Naive B cell (primary cell): ENCODE measurements at regions not wholly inside any gene's neighbourhood (a gene's known extent, or its start where the extent isn't known, plus 50 kb on each side); places are given as distances from the start of the nearest gene placed in this dataset.

ENCODE experiments used
- ATAC-seq, 2 donors: fragments of 150-1000 bp; cut with Tn5 transposase; 2 replicates each; pipeline ENCODE4 v1.10.0; 2021; ENCODE audit warnings: low read depth in 2 of 2, mild to moderate bottlenecking in 2 of 2, moderate library complexity in 2 of 2
- DNase-seq: peaks from one replicate; pipeline ENCODE4 v3.0.0; 2022
- H3K27ac Mint-ChIP-seq, 6 donors: one replicate each; pipeline ENCODE4 v1.8.0; 2020 to 2022; ENCODE audit warnings: mild to moderate bottlenecking in 6 of 6, mixed read lengths in 6 of 6, moderate library complexity in 5 of 6, inconsistent platforms in 2 of 6
- H3K27me3 Mint-ChIP-seq, 3 donors: one replicate each; pipeline ENCODE4 v1.8.0; 2021 to 2022; ENCODE audit warnings: mixed read lengths in 3 of 3, mild to moderate bottlenecking in 1 of 3
- H3K36me3 Mint-ChIP-seq, 2 donors: one replicate each; pipeline ENCODE4 v1.8.0; 2020 to 2022; ENCODE audit warnings: mixed read lengths in 2 of 2, inconsistent platforms in 1 of 2, mild to moderate bottlenecking in 1 of 2
- H3K4me1 Mint-ChIP-seq, 3 donors: one replicate each; pipeline ENCODE4 v1.8.0; 2020 to 2022; ENCODE audit warnings: mixed read lengths in 3 of 3, inconsistent platforms in 1 of 3, mild to moderate bottlenecking in 1 of 3, moderate library complexity in 1 of 3
- H3K4me3 Mint-ChIP-seq, 8 donors: one replicate each; pipeline ENCODE4 v1.8.0; 2020 to 2022; ENCODE audit warnings: mild to moderate bottlenecking in 8 of 8, mixed read lengths in 8 of 8, moderate library complexity in 8 of 8, inconsistent platforms in 2 of 8
- H3K9me3 Mint-ChIP-seq, 7 donors: one replicate each; pipeline ENCODE4 v1.8.0; 2020 to 2022; ENCODE audit warnings: mixed read lengths in 7 of 7, mild to moderate bottlenecking in 5 of 7, inconsistent platforms in 2 of 7, moderate library complexity in 1 of 7

DNA sequence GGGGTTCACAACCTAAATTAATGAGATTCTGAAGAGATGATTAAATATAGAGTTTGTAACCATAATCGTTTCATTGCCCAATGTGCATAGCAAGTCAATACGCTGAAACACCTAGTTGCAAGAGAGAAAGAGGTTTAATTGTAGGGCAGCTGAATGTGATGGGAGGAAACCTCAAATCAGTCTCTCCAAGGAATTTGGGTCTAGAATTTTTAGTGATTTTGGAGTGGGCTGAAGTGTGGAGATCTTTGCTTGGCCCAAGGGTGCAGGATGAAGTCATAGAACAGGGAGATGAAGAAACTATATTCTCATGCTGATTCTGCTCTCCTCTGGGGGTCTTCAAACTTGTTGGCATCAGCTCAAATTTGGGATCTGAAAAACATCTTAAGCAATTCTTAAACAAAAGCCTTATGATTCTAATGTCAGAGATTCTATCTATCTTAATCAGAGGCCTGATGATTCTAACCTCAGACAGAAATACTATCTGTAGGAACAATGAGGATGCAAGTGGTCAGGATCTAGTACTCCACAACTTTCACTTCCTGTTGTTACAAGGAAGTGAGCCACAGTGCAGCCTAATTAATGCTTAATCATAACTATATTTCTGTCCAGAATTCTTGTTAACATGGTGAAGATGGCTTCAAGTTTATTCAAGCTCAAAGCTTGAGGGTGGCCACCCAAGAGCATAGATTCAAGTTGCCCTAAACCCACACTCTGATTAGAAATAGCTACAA is 80.2 kb upstream of the FUT8 start:
- no peaks in the 10 kb centered on the region for H3K27me3 Mint-ChIP-seq
- no peaks in the 10 kb centered on the region for H3K36me3 Mint-ChIP-seq
- peak; percentile 88 to 89 for ATAC-seq
- peak overlapping the region in 2 of 6 donors; percentile 3 to 6 for H3K27ac Mint-ChIP-seq
- peak; percentile 40 for DNase-seq
- H3K4me3 Mint-ChIP-seq = peak overlapping the region in 1 of 8 donors; percentile 8
- H3K9me3 Mint-ChIP-seq = no peaks in the 10 kb centered on the region
- H3K4me1 Mint-ChIP-seq = peaks cover 42 to 62% (median 55%) of the 10 kb centered on the region in 3 donors

DNA sequence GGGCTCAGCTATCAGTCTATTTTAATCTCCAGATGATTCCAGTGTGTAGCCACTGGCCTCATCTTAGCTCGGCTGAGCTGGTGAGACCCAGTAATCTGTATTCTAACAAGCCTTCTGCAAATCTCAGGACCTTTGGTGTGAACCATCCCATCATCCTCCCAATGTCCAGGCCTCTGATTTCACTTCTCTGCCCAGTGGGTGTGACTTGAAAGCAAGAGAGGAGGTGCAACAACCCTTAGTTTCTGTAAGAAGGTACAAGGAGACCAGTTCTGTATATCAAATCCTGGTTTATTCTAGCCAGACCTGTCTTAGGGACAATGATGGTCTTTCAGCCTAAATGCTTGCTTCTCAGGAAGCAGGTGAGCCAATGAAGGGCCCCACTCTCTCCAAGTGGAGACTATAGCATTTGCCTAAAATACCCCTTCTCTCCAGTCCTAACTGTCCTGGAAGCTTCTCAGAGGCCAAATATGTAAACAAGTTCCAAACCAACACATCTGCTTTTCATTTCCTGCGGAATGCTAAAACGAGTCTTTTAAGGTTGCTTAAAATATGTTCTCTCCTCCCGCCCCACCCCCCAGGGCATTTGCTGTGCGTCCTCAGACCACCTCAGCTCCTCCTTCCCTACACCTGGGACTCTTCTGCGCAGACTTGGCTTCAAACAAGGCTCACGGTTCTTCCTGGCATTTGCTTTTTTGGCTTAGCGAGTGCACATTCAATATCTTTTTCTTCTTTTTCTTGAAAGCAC is 78.4 kb upstream of the FUT8 start:
- peak in 1 of 2 donors; percentile 11 for ATAC-seq
- H3K9me3 Mint-ChIP-seq = no peaks in the 10 kb centered on the region
- no peak for DNase-seq
- no peaks in the 10 kb centered on the region for H3K36me3 Mint-ChIP-seq
- H3K4me1 Mint-ChIP-seq = peaks cover 45 to 60% (median 55%) of the 10 kb centered on the region in 3 donors
- peak overlapping the region in 4 of 6 donors; percentile 16 to 72 (median 44) for H3K27ac Mint-ChIP-seq
- no peaks in the 10 kb centered on the region for H3K27me3 Mint-ChIP-seq
- H3K4me3 Mint-ChIP-seq = peak overlapping the region; percentile 23 to 87 (median 53)

DNA sequence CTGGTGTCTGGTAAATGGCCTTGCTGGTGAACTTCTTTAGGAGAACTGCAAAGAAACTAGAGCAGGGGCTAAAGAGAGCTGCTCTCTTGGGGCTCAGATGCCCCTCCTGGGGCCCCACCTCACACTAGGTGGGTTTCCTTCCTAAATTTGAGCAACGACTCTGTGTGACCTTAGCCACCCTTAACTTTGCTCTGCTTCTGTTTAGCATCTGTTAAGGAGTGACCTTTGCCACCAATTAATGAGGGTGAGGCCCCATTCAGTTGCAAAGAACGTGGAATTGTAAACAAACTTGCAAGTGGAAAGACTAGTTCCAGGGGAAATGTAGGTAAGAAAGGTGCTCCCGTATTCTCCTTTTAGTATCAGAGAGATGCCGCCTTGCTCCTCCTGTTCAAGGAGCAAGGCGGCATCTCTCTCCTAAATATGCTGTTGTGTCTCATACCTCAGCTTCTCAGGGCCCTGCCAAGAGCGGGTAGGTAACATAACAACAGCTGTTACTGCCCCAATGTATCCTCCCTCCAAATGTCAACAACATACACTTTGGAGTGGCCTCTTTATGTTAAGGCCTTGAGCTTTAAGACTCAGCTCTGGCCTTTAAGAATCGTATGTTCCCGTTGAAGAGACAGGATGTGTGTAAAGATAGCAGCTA is 77.6 kb upstream of the FUT8 start:
- Mint-ChIP-seq H3K4me1 (peaks cover 43 to 52% (median 47%) of the 10 kb centered on the region in 3 donors), H3K27ac (peak overlapping the region in 4 of 6 donors; percentile 16 to 72 (median 44)), H3K9me3 (no peaks in the 10 kb centered on the region), H3K27me3 (no peaks in the 10 kb centered on the region), H3K36me3 (no peaks in the 10 kb centered on the region), H3K4me3 (peak overlapping the region; percentile 23 to 87 (median 53))
- DNase-seq (no peak), ATAC-seq (no peak)

DNA sequence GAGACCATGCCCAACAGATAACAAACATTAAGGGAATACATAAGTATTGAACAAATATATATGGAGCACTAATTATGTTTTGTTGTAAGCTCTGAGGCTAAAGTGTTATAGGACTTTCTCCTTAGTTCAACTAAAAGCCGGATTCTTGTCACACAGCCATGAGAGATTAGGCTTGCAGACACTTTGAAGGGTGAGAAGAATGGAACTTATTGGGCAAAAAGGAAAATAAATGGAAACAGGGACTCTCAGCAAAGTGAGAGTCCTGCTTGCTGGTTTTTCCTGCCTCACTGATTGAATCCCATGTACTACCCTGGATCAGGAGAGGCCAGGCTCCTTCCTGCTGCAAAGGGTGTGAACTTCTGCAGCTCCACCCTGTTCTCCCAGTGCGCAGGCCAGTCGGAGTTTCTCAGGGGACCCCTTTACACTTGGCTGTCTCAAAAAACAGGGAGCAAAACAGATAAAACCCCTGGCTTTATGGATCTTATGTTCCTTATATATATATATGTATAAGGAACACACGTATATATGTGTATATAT is 77.1 kb upstream of the FUT8 start:
- H3K27ac Mint-ChIP-seq = peak overlapping the region in 1 of 6 donors; percentile 42
- H3K27me3 Mint-ChIP-seq = no peaks in the 10 kb centered on the region
- peak overlapping the region in 1 of 8 donors; percentile 29 for H3K4me3 Mint-ChIP-seq
- no peak for ATAC-seq
- no peak for DNase-seq
- no peaks in the 10 kb centered on the region for H3K9me3 Mint-ChIP-seq
- H3K4me1 Mint-ChIP-seq = peaks cover 37 to 46% (median 41%) of the 10 kb centered on the region in 3 donors
- no peaks in the 10 kb centered on the region for H3K36me3 Mint-ChIP-seq

DNA sequence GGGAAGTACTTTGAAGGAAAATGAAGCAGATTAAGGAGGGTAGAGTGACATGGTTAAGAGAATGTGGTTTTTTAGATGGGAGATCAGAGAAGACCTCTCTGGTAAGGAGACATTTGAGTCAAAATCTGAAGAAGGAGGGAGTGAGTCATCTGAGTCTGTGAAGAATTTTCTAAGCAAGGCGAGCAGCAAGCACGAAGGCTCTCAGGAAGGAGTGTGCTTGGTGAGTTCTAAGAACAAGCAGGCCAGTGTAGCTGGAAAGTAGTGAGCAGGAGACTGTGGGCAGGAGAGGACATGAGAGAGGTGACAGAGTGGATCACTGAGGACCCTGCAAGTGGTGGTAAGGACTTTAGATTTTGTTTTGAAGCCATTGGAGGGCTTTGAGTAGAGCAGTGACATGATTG is 76.3 kb upstream of the FUT8 start:
- no peak for ATAC-seq
- H3K27ac Mint-ChIP-seq = peak overlapping the region in 2 of 6 donors; percentile 12 to 15

DNA sequence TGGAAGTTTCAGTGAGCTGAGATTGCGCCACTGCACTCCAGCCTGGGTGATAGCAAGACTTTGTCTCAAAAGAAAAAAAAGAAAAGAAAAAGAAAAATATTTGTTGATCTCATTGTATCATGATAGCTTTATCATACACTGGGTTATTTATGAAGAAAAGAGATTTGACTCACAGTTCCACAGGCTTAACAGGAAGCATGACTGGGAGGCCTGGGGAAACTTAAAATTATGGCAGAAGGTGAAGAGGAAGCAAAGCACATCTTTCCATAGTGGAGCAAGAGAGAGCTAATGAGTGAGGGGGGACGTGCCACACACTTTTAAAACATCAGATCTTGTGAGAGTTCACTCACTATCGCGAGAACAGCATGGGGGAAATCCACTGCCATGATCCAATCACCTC is 72.7 kb upstream of the FUT8 start:
- Mint-ChIP-seq H3K27ac (no peak overlapping the region), H3K36me3 (no peaks in the 10 kb centered on the region), H3K4me1 (peaks cover 16 to 17% (median 17%) of the 10 kb centered on the region in 3 donors), H3K9me3 (no peaks in the 10 kb centered on the region), H3K4me3 (peak overlapping the region in 1 of 8 donors; percentile 49), H3K27me3 (no peaks in the 10 kb centered on the region)
- DNase-seq (no peak), ATAC-seq (no peak)

More for the DNA sequence above, 76.3 kb upstream of the FUT8 start:
- no peak for DNase-seq
- peaks cover 37 to 42% (median 38%) of the 10 kb centered on the region in 3 donors for H3K4me1 Mint-ChIP-seq
- no peak overlapping the region for H3K4me3 Mint-ChIP-seq
- no peaks in the 10 kb centered on the region for H3K36me3 Mint-ChIP-seq
- H3K9me3 Mint-ChIP-seq = no peaks in the 10 kb centered on the region
- H3K27me3 Mint-ChIP-seq = no peaks in the 10 kb centered on the region

DNA sequence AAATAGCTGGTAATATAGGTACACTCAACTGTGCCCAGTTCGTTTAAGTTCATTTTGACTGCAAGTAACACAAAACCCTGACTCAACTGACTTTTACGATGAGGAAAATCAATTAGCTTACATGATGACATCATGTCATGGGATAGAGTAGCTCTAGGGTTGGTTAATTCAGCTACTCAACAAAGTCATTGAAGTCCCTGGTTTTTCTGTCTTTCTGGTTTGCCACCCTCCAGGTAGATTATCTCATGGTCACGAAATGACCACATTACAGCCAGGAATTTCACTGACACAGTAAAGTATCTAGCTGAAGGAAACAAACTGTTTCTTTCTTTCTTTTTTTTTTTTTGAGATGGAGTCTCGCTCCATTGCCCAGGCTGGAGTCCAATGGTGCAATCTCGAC is 68.5 kb upstream of the FUT8 start:
- H3K4me3 Mint-ChIP-seq = no peak overlapping the region
- DNase-seq = no peak
- ATAC-seq = no peak
- H3K9me3 Mint-ChIP-seq = no peaks in the 10 kb centered on the region
- H3K4me1 Mint-ChIP-seq = peaks cover 11 to 19% (median 11%) of the 10 kb centered on the region in 3 donors
- H3K27ac Mint-ChIP-seq = no peak overlapping the region
- H3K36me3 Mint-ChIP-seq = no peaks in the 10 kb centered on the region
- H3K27me3 Mint-ChIP-seq = no peaks in the 10 kb centered on the region

DNA sequence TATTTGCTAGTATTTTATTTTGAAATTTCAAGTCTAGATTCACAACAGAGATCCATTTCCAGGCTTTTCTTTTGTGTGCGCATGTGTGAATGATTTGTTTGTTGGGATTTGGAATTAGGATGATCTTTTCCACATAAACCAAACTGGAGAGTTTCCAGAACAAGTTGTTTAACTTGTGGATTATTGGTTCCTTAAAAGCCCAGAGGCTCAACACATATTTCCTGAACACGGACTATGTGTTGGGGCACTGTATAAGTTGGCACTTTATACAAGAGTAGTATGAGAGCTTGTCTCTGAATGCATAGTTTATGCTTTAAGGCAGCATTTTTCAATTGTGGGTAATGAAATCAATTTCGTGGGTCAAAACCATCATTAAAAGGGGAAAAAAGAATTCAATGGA is 67.3 kb upstream of the FUT8 start:
- peak overlapping the region in 1 of 6 donors; percentile 28 for H3K27ac Mint-ChIP-seq
- DNase-seq (no peak), ATAC-seq (no peak)
- no peaks in the 10 kb centered on the region for H3K36me3 Mint-ChIP-seq
- H3K9me3 Mint-ChIP-seq = no peaks in the 10 kb centered on the region
- peaks cover 11 to 23% (median 15%) of the 10 kb centered on the region in 3 donors for H3K4me1 Mint-ChIP-seq
- no peak overlapping the region for H3K4me3 Mint-ChIP-seq
- H3K27me3 Mint-ChIP-seq = no peaks in the 10 kb centered on the region

DNA sequence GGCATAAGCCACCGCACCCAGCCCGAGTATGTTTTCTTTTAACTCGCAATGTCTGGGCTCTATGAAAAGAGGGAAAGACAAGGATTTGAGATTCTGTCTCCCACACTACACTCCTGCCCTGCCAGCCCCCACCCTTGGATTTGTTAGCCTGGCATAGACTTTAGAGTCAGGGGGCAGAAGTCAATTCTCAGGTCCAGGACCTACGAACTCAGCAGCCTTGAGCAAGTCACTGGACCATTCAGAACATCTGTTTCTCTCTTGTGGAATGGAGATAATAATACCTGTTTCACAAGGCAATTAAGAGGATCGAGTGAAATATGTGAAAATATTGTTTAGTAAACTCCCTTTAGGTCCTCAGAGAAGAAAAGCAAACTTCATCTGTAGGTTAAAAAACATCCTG is 66.1 kb upstream of the FUT8 start:
- Mint-ChIP-seq H3K27me3 (no peaks in the 10 kb centered on the region), H3K4me1 (peaks cover 14 to 28% (median 19%) of the 10 kb centered on the region in 3 donors), H3K4me3 (peak overlapping the region in 1 of 8 donors; percentile 51), H3K36me3 (no peaks in the 10 kb centered on the region), H3K27ac (peak overlapping the region in 3 of 6 donors; percentile 6 to 54 (median 32)), H3K9me3 (no peaks in the 10 kb centered on the region)
- DNase-seq (no peak), ATAC-seq (no peak)

DNA sequence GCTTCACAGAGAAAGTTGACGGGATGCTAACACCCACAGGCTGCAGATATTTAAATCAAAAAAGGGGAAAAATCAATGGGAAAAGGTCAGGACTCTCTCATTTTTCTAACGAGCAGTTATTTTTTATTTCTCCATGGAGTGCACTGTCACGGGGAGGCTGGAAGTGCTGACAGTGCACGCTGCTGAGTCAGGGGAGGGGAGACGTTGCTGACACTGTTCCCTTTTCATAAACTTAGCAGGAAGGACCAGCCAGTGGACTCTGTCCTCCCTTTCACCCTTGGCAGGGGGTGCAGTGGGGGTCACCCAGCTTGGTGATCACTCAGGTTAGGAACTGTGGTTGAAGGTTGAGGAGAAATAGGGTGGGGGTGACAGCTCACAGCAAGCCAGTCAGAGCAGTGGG is 65.6 kb upstream of the FUT8 start:
- ATAC-seq (no peak), DNase-seq (no peak)
- H3K36me3 Mint-ChIP-seq = no peaks in the 10 kb centered on the region
- H3K4me3 Mint-ChIP-seq = peak overlapping the region in 2 of 8 donors; percentile 30 to 51
- H3K27me3 Mint-ChIP-seq = no peaks in the 10 kb centered on the region
- no peaks in the 10 kb centered on the region for H3K9me3 Mint-ChIP-seq
- peaks cover 16 to 32% (median 23%) of the 10 kb centered on the region in 3 donors for H3K4me1 Mint-ChIP-seq
- H3K27ac Mint-ChIP-seq = peak overlapping the region in 4 of 6 donors; percentile 6 to 74 (median 40)

DNA sequence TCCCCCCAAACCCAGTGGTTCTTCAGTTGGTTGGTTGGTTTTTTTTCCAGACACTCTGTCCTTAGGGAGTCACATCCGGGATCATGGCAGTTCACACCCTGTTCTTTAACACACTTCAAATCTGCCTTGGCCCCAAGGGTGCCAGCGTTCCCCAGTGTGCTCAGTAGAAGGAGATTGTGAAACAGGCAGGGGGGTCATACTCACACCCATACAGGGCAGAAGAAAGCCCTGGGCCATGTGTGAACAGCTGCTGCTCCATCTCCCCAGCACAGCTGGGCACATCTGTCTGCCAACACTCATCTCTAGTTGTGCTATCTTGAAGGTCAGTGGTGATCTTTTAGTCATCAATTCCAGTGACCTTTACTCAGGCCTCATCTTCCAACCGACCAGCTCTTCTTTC is 64.4 kb upstream of the FUT8 start:
- Mint-ChIP-seq H3K36me3 (no peaks in the 10 kb centered on the region), H3K4me3 (no peak overlapping the region), H3K27me3 (no peaks in the 10 kb centered on the region), H3K9me3 (no peaks in the 10 kb centered on the region), H3K4me1 (peaks cover 19 to 43% (median 29%) of the 10 kb centered on the region in 3 donors), H3K27ac (peak overlapping the region in 1 of 6 donors; percentile 44)
- DNase-seq (no peak), ATAC-seq (no peak)

DNA sequence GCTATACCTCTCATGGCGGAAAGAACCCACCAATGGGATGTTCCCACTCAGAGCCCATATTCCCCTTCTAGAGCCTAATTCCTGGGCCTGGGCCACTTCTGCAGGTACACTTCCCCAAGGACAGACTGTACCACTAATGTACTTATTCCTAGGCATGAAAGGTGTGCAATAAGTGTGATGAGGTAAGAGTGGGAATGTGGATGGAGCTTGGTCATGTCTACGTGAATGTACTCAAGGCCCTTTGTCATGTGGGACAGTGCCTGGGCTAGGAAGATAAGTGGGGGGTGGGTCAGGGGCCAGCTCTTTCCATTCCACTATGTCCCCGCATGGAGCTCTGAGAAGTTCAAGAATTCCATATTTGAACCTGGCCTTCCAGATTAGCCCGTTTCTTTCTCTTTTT is 63.4 kb upstream of the FUT8 start:
- H3K36me3 Mint-ChIP-seq = no peaks in the 10 kb centered on the region
- no peak for ATAC-seq
- DNase-seq = no peak
- no peaks in the 10 kb centered on the region for H3K9me3 Mint-ChIP-seq
- H3K4me3 Mint-ChIP-seq = no peak overlapping the region
- no peaks in the 10 kb centered on the region for H3K27me3 Mint-ChIP-seq
- H3K27ac Mint-ChIP-seq = no peak overlapping the region
- H3K4me1 Mint-ChIP-seq = peaks cover 22 to 52% (median 39%) of the 10 kb centered on the region in 3 donors

DNA sequence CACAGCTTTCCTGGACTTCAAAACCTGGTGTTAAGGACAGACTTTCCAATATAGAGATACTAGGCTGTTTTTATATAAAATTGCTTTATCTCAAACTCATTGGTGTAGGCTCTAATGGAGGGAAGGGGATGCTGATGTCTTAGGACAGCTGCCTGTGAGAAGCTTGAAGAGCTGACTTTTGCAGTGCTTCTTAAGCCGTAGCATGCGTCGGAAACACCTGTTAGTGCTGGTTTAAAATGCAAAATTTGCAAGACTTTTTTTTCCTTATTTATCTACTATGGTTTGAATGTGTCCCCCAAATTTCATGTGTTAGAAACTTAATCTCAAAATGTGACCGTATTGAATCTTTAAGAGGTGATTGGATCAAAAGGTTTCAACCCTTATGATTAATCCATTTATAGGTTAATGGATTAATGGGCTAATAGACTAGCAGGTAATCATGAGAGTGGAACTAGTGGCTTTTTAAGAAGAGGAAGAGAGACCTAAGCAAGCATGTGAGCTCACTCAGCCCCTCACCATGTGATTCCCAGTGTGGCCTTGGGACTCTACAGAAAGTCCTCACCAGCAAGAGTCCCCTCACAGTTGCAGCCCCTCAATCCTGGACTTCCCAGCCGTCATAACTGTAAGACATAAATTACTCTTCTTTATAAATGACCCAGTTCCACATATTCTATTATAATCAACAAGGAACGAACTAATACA is 60.9 kb upstream of the FUT8 start:
- peak; percentile 58 for DNase-seq
- H3K27ac Mint-ChIP-seq = peak overlapping the region; percentile 79 to 95 (median 90)
- ATAC-seq = peak; percentile 83 to 85
- H3K36me3 Mint-ChIP-seq = no peaks in the 10 kb centered on the region
- peaks cover 28 to 61% (median 43%) of the 10 kb centered on the region in 3 donors for H3K4me1 Mint-ChIP-seq
- H3K9me3 Mint-ChIP-seq = no peaks in the 10 kb centered on the region
- H3K27me3 Mint-ChIP-seq = no peaks in the 10 kb centered on the region
- H3K4me3 Mint-ChIP-seq = peak overlapping the region in 7 of 8 donors; percentile 5 to 84 (median 53)
